ENCODE measurements at regions not wholly inside any gene's neighbourhood (a gene's known extent, or its start where the extent isn't known, plus 50 kb on each side); places are given as distances from the start of the nearest gene placed in this dataset.

- TF ChIP-seq PRDM2 (tag by site-specific recombination; IDR thresholded peaks at IDR 0.05; ENCODE audit: borderline replicate concordance), result no peak
Observed at GRCh38 chr20:60372275-60372674, 414.1 kb downstream of the CDH26 start (continued).

GRCh38 chr20:60372822-60373221 lies 414.6 kb downstream of the CDH26 start:
- ChIA-PET CTCF (interaction anchor here (0.6 kb wide), 1 partner anchor 523 kb away, joined by 3 read pairs; no protein-coding TSS in a partner anchor), POLR2A (no interaction called here)
- Histone ChIP-seq H3K27ac (ENCODE audit: extremely low read depth, low read depth, low read length) (no peak overlapping the region), H3K4me1 (ENCODE audit: control insufficient read depth, insufficient read depth, low read length) (no peaks in the 10 kb centered on the region), H3K4me3 (ENCODE audit: low read depth, low read length) (no peak overlapping the region), H3K36me3 (ENCODE audit: control insufficient read depth in 2 of 2, insufficient read depth in 1 of 2, low read length in 2 of 2) (no peaks in the 10 kb centered on the region), H3K9me3 (ENCODE audit: control insufficient read depth, insufficient read depth, low read depth, low read length) (no peaks in the 10 kb centered on the region)
- no peak for TF ChIP-seq ZNF426 (tag by site-specific recombination; IDR thresholded peaks at IDR 0.05)
- TF ChIP-seq ZNF585B (tag by site-specific recombination; IDR thresholded peaks at IDR 0.05), result no peak
- TF ChIP-seq ZNF362 (tag by site-specific recombination; IDR thresholded peaks at IDR 0.05), result no peak
- TF ChIP-seq KLF8 (tag by site-specific recombination; IDR thresholded peaks at IDR 0.05), result no peak
- no peak for TF ChIP-seq ZNF366 (tag by site-specific recombination; conservative IDR thresholded peaks at IDR 0.05)
- no peak for TF ChIP-seq IKZF3 (tag by site-specific recombination; IDR thresholded peaks at IDR 0.05)

- H3K4me3 ChIP-seq (ENCODE audit: low read depth, low read length), result no peak overlapping the region
- no peaks in the 10 kb centered on the region for H3K9me3 ChIP-seq (ENCODE audit: control insufficient read depth, insufficient read depth, low read depth, low read length)
- CTCF ChIA-PET, result interaction anchor here (0.5 to 0.7 kb wide), 2 partner anchors 16 to 169 kb away, joined by 3 read pairs; no protein-coding TSS in a partner anchor
- no peak overlapping the region for H3K27ac ChIP-seq (ENCODE audit: extremely low read depth, low read depth, low read length)
- H3K4me1 ChIP-seq (ENCODE audit: control insufficient read depth, insufficient read depth, low read length), result no peaks in the 10 kb centered on the region
- TF ChIP-seq KLF9 (tag by site-specific recombination; IDR thresholded peaks at IDR 0.05; ENCODE audit: low read depth), result no peak
- TF ChIP-seq BCL6B (tag by site-specific recombination; IDR thresholded peaks at IDR 0.05), result no peak
- TF ChIP-seq KLF7 (tag by site-specific recombination; IDR thresholded peaks at IDR 0.05; ENCODE audit: borderline replicate concordance), result no peak
- no peak for TF ChIP-seq ZNF692 (tag by site-specific recombination; IDR thresholded peaks at IDR 0.05)
- no peak for TF ChIP-seq ZNF214 (tag by site-specific recombination; IDR thresholded peaks at IDR 0.05; ENCODE audit: borderline replicate concordance)
- no peak for TF ChIP-seq ZNF624 (tag by site-specific recombination; IDR thresholded peaks at IDR 0.05)
- no peak for TF ChIP-seq ZNF274 (IDR thresholded peaks at IDR 0.05; ENCODE audit: low read length)
- no peak for TF ChIP-seq ZNF274 (tag by site-specific recombination; IDR thresholded peaks at IDR 0.05; ENCODE audit: borderline replicate concordance)
- TF ChIP-seq ZNF248 (tag by site-specific recombination; IDR thresholded peaks at IDR 0.05), result no peak
- no peak for TF ChIP-seq ZBTB10 (tag by site-specific recombination; IDR thresholded peaks at IDR 0.05)
- no peak for TF ChIP-seq OSR2 (tag by site-specific recombination; IDR thresholded peaks at IDR 0.05)
- POLR2A ChIA-PET, result no interaction called here
- H3K36me3 ChIP-seq (ENCODE audit: control insufficient read depth in 2 of 2, insufficient read depth in 1 of 2, low read length in 2 of 2), result no peaks in the 10 kb centered on the region
Observed at GRCh38 chr20:60378620-60379019, 420.4 kb downstream of the CDH26 start.

Data from HEK293 (cell line).